ENCODE measurements at regions not wholly inside any gene's neighbourhood (a gene's known extent, or its start where the extent isn't known, plus 50 kb on each side); places are given as distances from the start of the nearest gene placed in this dataset.

GRCh38 chr21:28269173-28269572 lies 723.5 kb downstream of the LTN1 start:
- Histone ChIP-seq H3F3A (replicated peaks; ENCODE audit: low read depth) (no peaks in the 10 kb centered on the region), H4K20me1 (replicated peaks; ENCODE audit: insufficient read depth) (no peaks in the 10 kb centered on the region), H3K27ac (ENCODE audit: low read depth) (no peak overlapping the region), H3K9me2 (ENCODE audit: insufficient read depth) (peaks cover 12% of the 10 kb centered on the region), H3K4me3 (no peak overlapping the region), H3K79me2 (replicated peaks; ENCODE audit: insufficient read depth) (no peaks in the 10 kb centered on the region), H3K4me1 (ENCODE audit: insufficient read depth) (no peaks in the 10 kb centered on the region), H2AFZ (no peak overlapping the region), H3K4me2 (no peak overlapping the region), H3K36me3 (ENCODE audit: insufficient read depth) (no peaks in the 10 kb centered on the region), H3K27me3 (ENCODE audit: insufficient read depth) (no peaks in the 10 kb centered on the region)
- Mint-ChIP-seq H3K27ac (no peak overlapping the region), H3K4me3 (no peak overlapping the region), H3K27me3 (ENCODE audit: insufficient read depth, low read depth, poor library complexity) (no peaks in the 10 kb centered on the region), H3K9me3 (no peaks in the 10 kb centered on the region), H3K4me1 (no peaks in the 10 kb centered on the region), H3K36me3 (ENCODE audit: low read depth) (no peaks in the 10 kb centered on the region)
- TF ChIP-seq ZNF114 (CRISPR knock-in tag; IDR thresholded peaks at IDR 0.05) (no peak), ZNF462 (CRISPR knock-in tag; IDR thresholded peaks at IDR 0.05) (no peak), NANOG (IDR thresholded peaks at IDR 0.05; ENCODE audit: borderline replicate concordance) (no peak), ETS1 (IDR thresholded peaks at IDR 0.05) (no peak), CTCF (conservative IDR thresholded peaks at IDR 0.05; ENCODE audit: low read depth in 2 of 2) (no peak), CREB1 (CRISPR knock-in tag; IDR thresholded peaks at IDR 0.05; ENCODE audit: low read depth) (no peak), POLR2AphosphoS5 (IDR thresholded peaks at IDR 0.05; ENCODE audit: low read depth) (no peak), ZNF331 (CRISPR knock-in tag; IDR thresholded peaks at IDR 0.05; ENCODE audit: low read depth) (no peak), STAT1 (IDR thresholded peaks at IDR 0.05; ENCODE audit: unreplicated experiment) (no peak), EZH2 (IDR thresholded peaks at IDR 0.05; ENCODE audit: low read depth, unreplicated experiment) (no peak), JUNB (IDR thresholded peaks at IDR 0.05; ENCODE audit: unreplicated experiment) (no peak), EZH2phosphoT487 (IDR thresholded peaks at IDR 0.05; ENCODE audit: unreplicated experiment) (no peak), REST (IDR thresholded peaks at IDR 0.05; ENCODE audit: unreplicated experiment) (no peak)
- no peak for DNase-seq (ENCODE audit: low spot score)
- no peak for ATAC-seq

All from GM23338 (cell line).